GM18507 (cell line): ENCODE measurements at regions not wholly inside any gene's neighbourhood (a gene's known extent, or its start where the extent isn't known, plus 50 kb on each side); places are given as distances from the start of the nearest gene placed in this dataset.

ENCODE experiments used
- DNase-seq: peaks from one replicate; pipeline ENCODE4 v3.0.0; 2011; ENCODE audit warnings: low read depth; ENCODE audit not compliant: insufficient read length; ENCODE audit errors: extremely low spot score
- FAIRE-seq: peaks from 2 replicates; lab custom pipeline; 2011; peaks lifted over from hg19 to GRCh38; lab: Jason Lieb, UNC

GRCh38 chr1:209527372-209527771 is 56.1 kb upstream of the CAMK1G start:
- no peak for FAIRE-seq
- no peak for DNase-seq

GRCh38 chr1:209527993-209528717 is 55.4 kb upstream of the CAMK1G start:
- FAIRE-seq (no peak), DNase-seq (no peak)

GRCh38 chr1:209529233-209529632 is 54.3 kb upstream of the CAMK1G start:
- no peak for DNase-seq
- no peak for FAIRE-seq

GRCh38 chr1:209531006-209531405 is 52.5 kb upstream of the CAMK1G start:
- no peak for DNase-seq
- FAIRE-seq = no peak

GRCh38 chr1:209531549-209531948 is 52.0 kb upstream of the CAMK1G start:
- DNase-seq (no peak), FAIRE-seq (no peak)
